GM23338 (cell line): ENCODE measurements at regions not wholly inside any gene's neighbourhood (a gene's known extent, or its start where the extent isn't known, plus 50 kb on each side); places are given as distances from the start of the nearest gene placed in this dataset.
"Not testable (repeated sequence)": the region's sequence is repeated elsewhere in the genome, so short reads cannot be mapped to it uniquely, and the experiment has no call there.

Source experiments
- ATAC-seq: fragments of 200-7000 bp; cut with Tn5 transposase; 3 replicates; pipeline ENCODE4 v1.9.1; 2020
- DNase-seq: peaks from one replicate; pipeline ENCODE4 v3.0.0-alpha.2; 2015; ENCODE audit warnings: low spot score
- H2AFZ ChIP-seq: fragments of 200-600 bp; sonication (generic); 2 replicates; pipeline ENCODE4 v1.8.0; 2016; ENCODE audit warnings: antibody characterized with exemption, mild to moderate bottlenecking, moderate library complexity
- H3F3A ChIP-seq: fragments of 200-600 bp; sonication (generic); replicated peaks from 2 replicates; pipeline ENCODE4 v1.8.0; 2017; ENCODE audit warnings: antibody characterized with exemption, mixed run types, low read depth
- H3K27ac ChIP-seq: fragments of 200-600 bp; sonication (generic); 2 replicates; pipeline ENCODE4 v1.6.1; 2016; ENCODE audit warnings: low read depth
- H3K27me3 ChIP-seq: fragments of 200-600 bp; sonication (generic); 2 replicates; pipeline ENCODE4 v1.8.0; 2016; ENCODE audit warnings: mild to moderate bottlenecking, mixed run types, moderate library complexity; ENCODE audit not compliant: insufficient read depth
- H3K36me3 ChIP-seq: fragments of 200-600 bp; sonication (generic); 2 replicates; pipeline ENCODE4 v1.8.0; 2016; ENCODE audit warnings: mild to moderate bottlenecking; ENCODE audit not compliant: insufficient read depth
- H3K4me1 ChIP-seq: fragments of 200-600 bp; sonication (generic); 2 replicates; pipeline ENCODE4 v1.8.0; 2016; ENCODE audit warnings: mild to moderate bottlenecking, moderate library complexity; ENCODE audit not compliant: insufficient read depth
- H3K4me2 ChIP-seq: fragments of 200-600 bp; sonication (generic); 2 replicates; pipeline ENCODE4 v1.7.1; 2017; ENCODE audit warnings: mixed run types
- H3K4me3 ChIP-seq: fragments of 200-600 bp; sonication (generic); 2 replicates; pipeline ENCODE4 v1.6.1; 2016; ENCODE audit warnings: mixed run types
- H3K79me2 ChIP-seq: fragments of 200-600 bp; sonication (generic); replicated peaks from 2 replicates; pipeline ENCODE4 v1.8.0; 2017; ENCODE audit warnings: mild to moderate bottlenecking; ENCODE audit not compliant: insufficient read depth
- H3K9me2 ChIP-seq: fragments of 200-600 bp; sonication (generic); 2 replicates; pipeline ENCODE4 v1.8.0; 2017; ENCODE audit not compliant: insufficient read depth
- H4K20me1 ChIP-seq: fragments of 200-600 bp; sonication (generic); replicated peaks from 2 replicates; pipeline ENCODE4 v1.8.0; 2017; ENCODE audit warnings: mild to moderate bottlenecking; ENCODE audit not compliant: insufficient read depth
- H3K27ac Mint-ChIP-seq: 2 replicates; pipeline ENCODE4 v1.8.0; 2020; ENCODE audit warnings: inconsistent platforms, mild to moderate bottlenecking, moderate library complexity, mixed read lengths
- H3K27me3 Mint-ChIP-seq: 3 replicates; pipeline ENCODE4 v1.8.0; 2022; ENCODE audit warnings: low read depth, mild to moderate bottlenecking, moderate library complexity, mixed read lengths, inconsistent platforms; ENCODE audit not compliant: insufficient read depth, poor library complexity
- H3K36me3 Mint-ChIP-seq: 3 replicates; pipeline ENCODE4 v1.8.0; 2021; ENCODE audit warnings: low read depth, mild to moderate bottlenecking, inconsistent platforms, moderate library complexity, mixed read lengths
- H3K4me1 Mint-ChIP-seq: 3 replicates; pipeline ENCODE4 v1.8.0; 2020; ENCODE audit warnings: mild to moderate bottlenecking, inconsistent platforms, mixed read lengths
- H3K4me3 Mint-ChIP-seq: 3 replicates; pipeline ENCODE4 v1.8.0; 2021; ENCODE audit warnings: moderate library complexity, mild to moderate bottlenecking, inconsistent platforms, mixed read lengths
- H3K9me3 Mint-ChIP-seq: 3 replicates; pipeline ENCODE4 v1.8.0; 2020; ENCODE audit warnings: moderate library complexity, mild to moderate bottlenecking, inconsistent platforms, mixed read lengths
- CREB1 ChIP-seq: fragments of 250-450 bp; sonication (Bioruptor Pico); IDR thresholded peaks from 2 replicates; pipeline ENCODE4 v1.5.0; 2020; ENCODE audit warnings: low read depth, mild to moderate bottlenecking, moderate library complexity
- EZH2 ChIP-seq: fragments of 200-600 bp; sonication (generic); IDR thresholded peaks from one replicate; pipeline ENCODE4 v1.8.0; 2017; ENCODE audit warnings: antibody characterized with exemption, mild to moderate bottlenecking, low read depth; ENCODE audit not compliant: unreplicated experiment
- NANOG ChIP-seq: IDR thresholded peaks from 2 replicates; pipeline ENCODE4 v1.6.1; 2016; ENCODE audit warnings: antibody characterized with exemption, borderline replicate concordance
- POLR2AphosphoS5 ChIP-seq: IDR thresholded peaks from 2 replicates; pipeline ENCODE4 v1.6.1; 2016; ENCODE audit warnings: antibody characterized with exemption, low read depth
- STAT1 ChIP-seq: IDR thresholded peaks from one replicate; pipeline ENCODE4 v1.6.1; 2016; ENCODE audit warnings: antibody characterized with exemption; ENCODE audit not compliant: unreplicated experiment
- ZNF114 ChIP-seq: fragments of 250-450 bp; sonication (Bioruptor Pico); IDR thresholded peaks from 2 replicates; pipeline ENCODE4 v1.5.0; 2020; ENCODE audit warnings: mild to moderate bottlenecking, moderate library complexity
- TF ChIP-seq, protein P1 (sequence below): IDR thresholded peaks from one replicate; pipeline ENCODE4 v1.6.1; 2018; ENCODE audit warnings: antibody characterized with exemption; ENCODE audit not compliant: unreplicated experiment

DNA sequence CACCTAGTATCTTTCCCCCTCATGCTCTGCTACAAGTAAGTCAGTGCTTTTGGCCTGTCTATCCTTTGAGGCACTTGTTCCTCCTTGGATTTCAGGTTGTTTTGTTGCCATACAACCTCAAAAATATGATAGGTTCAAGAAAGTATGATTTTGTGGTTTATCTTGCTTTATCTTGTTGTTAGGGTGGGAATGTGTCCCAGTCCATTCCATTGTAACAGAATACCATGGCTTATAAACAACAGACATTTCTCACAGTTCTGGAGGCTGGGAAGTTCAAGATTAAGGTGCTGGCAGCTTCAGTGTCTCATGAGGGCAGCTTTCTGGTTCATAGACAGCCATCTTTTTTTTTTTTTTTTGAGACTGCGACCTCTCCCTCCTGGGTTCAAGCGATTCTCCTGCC lies 72.1 kb downstream of the TMEM270 start (continued):
- TF ChIP-seq NANOG, result no peak
- TF ChIP-seq ZNF114 (CRISPR knock-in tag), result no peak
- TF ChIP-seq, protein P1, sequence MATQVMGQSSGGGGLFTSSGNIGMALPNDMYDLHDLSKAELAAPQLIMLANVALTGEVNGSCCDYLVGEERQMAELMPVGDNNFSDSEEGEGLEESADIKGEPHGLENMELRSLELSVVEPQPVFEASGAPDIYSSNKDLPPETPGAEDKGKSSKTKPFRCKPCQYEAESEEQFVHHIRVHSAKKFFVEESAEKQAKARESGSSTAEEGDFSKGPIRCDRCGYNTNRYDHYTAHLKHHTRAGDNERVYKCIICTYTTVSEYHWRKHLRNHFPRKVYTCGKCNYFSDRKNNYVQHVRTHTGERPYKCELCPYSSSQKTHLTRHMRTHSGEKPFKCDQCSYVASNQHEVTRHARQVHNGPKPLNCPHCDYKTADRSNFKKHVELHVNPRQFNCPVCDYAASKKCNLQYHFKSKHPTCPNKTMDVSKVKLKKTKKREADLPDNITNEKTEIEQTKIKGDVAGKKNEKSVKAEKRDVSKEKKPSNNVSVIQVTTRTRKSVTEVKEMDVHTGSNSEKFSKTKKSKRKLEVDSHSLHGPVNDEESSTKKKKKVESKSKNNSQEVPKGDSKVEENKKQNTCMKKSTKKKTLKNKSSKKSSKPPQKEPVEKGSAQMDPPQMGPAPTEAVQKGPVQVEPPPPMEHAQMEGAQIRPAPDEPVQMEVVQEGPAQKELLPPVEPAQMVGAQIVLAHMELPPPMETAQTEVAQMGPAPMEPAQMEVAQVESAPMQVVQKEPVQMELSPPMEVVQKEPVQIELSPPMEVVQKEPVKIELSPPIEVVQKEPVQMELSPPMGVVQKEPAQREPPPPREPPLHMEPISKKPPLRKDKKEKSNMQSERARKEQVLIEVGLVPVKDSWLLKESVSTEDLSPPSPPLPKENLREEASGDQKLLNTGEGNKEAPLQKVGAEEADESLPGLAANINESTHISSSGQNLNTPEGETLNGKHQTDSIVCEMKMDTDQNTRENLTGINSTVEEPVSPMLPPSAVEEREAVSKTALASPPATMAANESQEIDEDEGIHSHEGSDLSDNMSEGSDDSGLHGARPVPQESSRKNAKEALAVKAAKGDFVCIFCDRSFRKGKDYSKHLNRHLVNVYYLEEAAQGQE, result no peak

DNA sequence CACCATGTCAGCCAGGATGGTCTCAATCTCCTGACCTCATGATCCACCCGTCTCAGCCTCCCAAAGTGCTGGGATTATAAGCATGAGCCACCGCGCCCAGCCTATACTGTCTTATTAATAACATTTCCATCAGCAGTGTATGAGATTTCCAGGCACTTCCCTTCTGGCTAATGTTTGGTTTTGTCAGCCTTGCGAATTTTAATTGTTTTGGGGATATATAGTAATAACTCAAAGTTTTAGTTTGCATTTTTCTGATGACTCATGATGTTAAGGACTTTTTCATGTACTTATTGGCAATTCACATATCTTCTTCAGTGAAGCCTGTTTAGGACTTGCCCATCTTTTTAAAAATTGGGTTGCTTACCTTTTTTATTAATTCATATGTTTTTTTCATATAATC lies 76.0 kb downstream of the TMEM270 start:
- no peaks in the 10 kb centered on the region for H4K20me1 ChIP-seq
- H3K27ac ChIP-seq, result no peak overlapping the region
- Mint-ChIP-seq H3K36me3 (peaks cover 3% of the 10 kb centered on the region; the same call in 1 of the 3 replicates), H3K27ac (no peak overlapping the region), H3K9me3 (peaks cover 17% of the 10 kb centered on the region; the same call in 2 of the 3 replicates), H3K4me1 (no peaks in the 10 kb centered on the region), H3K4me3 (no peak overlapping the region), H3K27me3 (peaks cover 4% of the 10 kb centered on the region)
- H3K27me3 ChIP-seq, result no peaks in the 10 kb centered on the region
- H3K9me2 ChIP-seq, result no peaks in the 10 kb centered on the region
- H2AFZ ChIP-seq, result no peak overlapping the region
- no peaks in the 10 kb centered on the region for H3F3A ChIP-seq
- no peak for ATAC-seq
- no peaks in the 10 kb centered on the region; the same call in 1 of the 2 replicates for H3K36me3 ChIP-seq
- H3K4me1 ChIP-seq, result no peaks in the 10 kb centered on the region
- no peaks in the 10 kb centered on the region for H3K79me2 ChIP-seq
- no peak for TF ChIP-seq CREB1 (CRISPR knock-in tag)
- no peak for TF ChIP-seq EZH2
- no peak for TF ChIP-seq POLR2AphosphoS5
- no peak overlapping the region for H3K4me2 ChIP-seq
- no peak for DNase-seq
- H3K4me3 ChIP-seq, result no peak overlapping the region

DNA sequence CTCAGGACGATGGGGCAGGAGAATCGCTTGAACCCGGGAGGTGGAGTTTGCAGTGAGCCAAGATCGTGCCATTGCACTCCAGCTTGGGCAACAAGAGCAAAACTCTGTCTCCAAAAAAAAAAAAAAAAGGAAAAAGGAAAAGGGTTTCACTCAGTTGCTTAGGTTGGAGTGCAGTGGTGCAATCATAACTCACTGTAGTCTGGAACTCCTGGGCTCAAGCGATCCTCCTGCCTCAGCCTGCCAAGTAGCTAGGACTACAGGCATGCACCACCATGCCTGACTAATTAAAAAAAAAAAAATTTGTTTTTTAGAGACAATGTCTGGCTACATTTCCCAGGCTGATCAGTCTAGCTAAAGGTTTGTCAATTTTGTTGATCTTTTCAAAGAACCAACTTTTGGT lies 76.7 kb downstream of the TMEM270 start:
- not testable (repeated sequence) for H3K27ac Mint-ChIP-seq, H3K27me3 ChIP-seq, H3K27ac ChIP-seq, H3K36me3 Mint-ChIP-seq, H3K27me3 Mint-ChIP-seq, ATAC-seq, H3K4me3 Mint-ChIP-seq, DNase-seq, H3K9me2 ChIP-seq, H3K36me3 ChIP-seq, H3K4me1 ChIP-seq, H4K20me1 ChIP-seq, H3K4me3 ChIP-seq, H3K4me2 ChIP-seq, H3F3A ChIP-seq, H3K4me1 Mint-ChIP-seq, H2AFZ ChIP-seq, H3K79me2 ChIP-seq
- peaks cover 17% of the 10 kb centered on the region; the same call in 2 of the 3 replicates for H3K9me3 Mint-ChIP-seq

DNA sequence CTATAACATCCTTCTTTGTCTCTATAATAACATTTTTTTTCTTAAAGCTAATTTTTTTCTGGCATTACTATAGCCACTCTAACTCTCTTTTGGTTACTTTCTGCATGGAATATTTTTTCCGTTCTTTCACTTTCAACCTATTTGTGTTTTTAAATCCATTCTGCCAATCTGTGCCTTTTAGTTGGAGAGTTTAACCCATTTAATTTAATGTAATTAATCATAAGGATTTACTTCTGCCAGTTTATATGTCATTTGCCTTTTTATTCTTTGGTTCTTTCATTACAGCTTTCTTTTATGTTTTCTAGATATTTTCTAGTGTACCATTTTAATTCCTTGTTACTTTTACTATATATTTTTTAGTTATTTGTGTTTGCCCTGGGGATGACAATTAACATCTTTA lies 78.6 kb downstream of the TMEM270 start:
- H3K4me1 Mint-ChIP-seq, result no peaks in the 10 kb centered on the region; the same call in 1 of the 3 replicates
- no peak overlapping the region for H3K4me3 ChIP-seq
- no peak overlapping the region for H2AFZ ChIP-seq
- H3K9me3 Mint-ChIP-seq, result peaks cover 23% of the 10 kb centered on the region; the same call in 2 of the 3 replicates
- H3K27ac ChIP-seq, result no peak overlapping the region
- no peaks in the 10 kb centered on the region for H3K27me3 ChIP-seq
- H3F3A ChIP-seq, result no peaks in the 10 kb centered on the region
- peaks cover 2% of the 10 kb centered on the region for H3K27me3 Mint-ChIP-seq
- H3K79me2 ChIP-seq, result no peaks in the 10 kb centered on the region
- H3K4me2 ChIP-seq, result no peak overlapping the region
- H3K27ac Mint-ChIP-seq, result no peak overlapping the region
- H4K20me1 ChIP-seq, result no peaks in the 10 kb centered on the region
- no peaks in the 10 kb centered on the region for H3K9me2 ChIP-seq
- DNase-seq (no peak), ATAC-seq (no peak)
- H3K4me3 Mint-ChIP-seq, result no peak overlapping the region
- no peaks in the 10 kb centered on the region for H3K4me1 ChIP-seq
- H3K36me3 Mint-ChIP-seq, result peaks cover 3% of the 10 kb centered on the region; the same call in 1 of the 3 replicates
- no peaks in the 10 kb centered on the region; the same call in 1 of the 2 replicates for H3K36me3 ChIP-seq
- TF ChIP-seq NANOG (no peak), STAT1 (no peak), ZNF114 (CRISPR knock-in tag) (no peak)
